ENCODE measurements at regions not wholly inside any gene's neighbourhood (a gene's known extent, or its start where the extent isn't known, plus 50 kb on each side); places are given as distances from the start of the nearest gene placed in this dataset.

DNA sequence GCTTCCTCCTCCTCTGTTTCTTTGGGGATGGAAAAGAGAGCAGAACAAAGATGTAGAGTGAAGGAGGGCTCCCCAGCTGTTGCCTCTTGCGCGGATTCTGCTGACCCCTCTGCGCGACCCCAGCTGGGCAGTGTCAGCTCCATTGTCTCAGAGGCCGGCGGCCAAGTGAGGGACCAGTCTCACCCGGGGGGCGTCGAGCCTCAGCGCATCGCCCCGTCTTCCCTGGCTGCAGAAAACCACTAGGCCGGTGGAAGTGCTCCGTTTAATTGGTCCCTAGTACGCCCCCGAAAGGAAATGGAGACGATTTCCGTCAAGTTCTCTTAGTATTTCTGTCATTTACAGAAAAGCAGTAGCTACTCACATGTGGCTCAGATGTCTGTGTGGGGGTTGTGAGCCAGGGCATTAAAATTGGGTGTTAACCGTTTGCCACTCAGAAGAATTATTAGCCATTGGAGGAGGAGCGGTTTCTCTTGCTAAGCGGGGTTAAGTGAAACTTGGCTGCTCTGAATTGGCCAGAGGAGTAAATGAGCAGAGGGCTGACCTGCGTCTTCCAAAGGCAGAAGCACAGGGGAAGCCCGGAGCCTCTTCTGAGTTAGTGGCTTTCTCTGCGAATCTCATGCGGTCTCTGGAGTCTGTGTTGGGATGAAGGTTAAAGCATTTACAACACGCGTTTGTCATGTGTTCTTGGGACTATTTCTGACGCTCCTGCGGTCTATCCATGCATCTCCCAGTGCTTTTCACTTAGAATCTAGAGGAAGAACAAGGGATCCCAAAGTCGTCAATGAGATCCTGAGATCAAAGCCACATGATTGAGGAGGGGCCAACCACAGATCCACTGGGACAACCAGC lies 132.8 kb upstream of the MYO16 start:
- ATAC-seq (no peak), DNase-seq (no peak)
- intact Hi-C loops (cut with micrococcal nuclease): no loop called here

DNA sequence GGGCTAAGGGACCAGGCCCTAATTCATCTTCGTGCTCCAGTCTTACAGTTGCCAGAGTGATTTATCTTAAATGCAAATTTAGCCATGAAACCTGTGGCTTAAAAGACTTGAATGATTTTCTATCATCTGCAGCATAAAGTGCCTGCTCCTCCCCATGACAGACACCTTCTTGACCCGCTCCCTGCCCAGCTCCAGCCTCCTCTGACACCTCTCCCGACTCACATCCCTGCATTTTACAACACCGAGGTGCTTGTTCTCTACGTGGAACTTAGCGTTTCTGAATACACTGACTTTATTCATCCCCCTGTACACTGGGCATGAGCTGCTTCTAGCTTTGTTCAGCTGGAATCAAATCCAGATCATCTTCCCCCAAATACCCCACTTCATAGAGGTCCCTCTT lies 128.7 kb upstream of the MYO16 start:
- ATAC-seq (no peak), DNase-seq (no peak)
- intact Hi-C loops (cut with micrococcal nuclease): no loop called here

DNA sequence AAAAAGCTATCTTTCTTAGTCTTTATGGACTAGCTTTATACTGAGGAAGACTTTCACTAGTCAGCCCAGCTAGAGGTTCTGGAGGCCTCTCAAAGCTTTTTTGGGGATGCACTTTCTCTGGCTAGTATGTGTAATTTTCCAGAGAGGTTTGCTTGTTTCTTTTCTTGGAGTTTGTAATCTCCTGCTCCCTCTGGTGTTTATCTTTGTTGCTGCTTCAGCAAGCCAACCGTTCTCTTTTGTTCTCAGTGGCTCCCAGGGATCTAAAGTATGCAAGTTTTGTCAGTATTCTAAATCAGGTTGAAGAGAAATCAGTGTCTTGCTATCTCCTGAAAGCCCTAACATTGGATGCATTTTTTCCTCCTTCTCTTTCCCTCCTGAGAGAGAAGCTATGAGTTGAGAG lies 121.1 kb upstream of the MYO16 start:
- intact Hi-C loops (cut with micrococcal nuclease): no loop called here
- ATAC-seq (no peak), DNase-seq (no peak)

DNA sequence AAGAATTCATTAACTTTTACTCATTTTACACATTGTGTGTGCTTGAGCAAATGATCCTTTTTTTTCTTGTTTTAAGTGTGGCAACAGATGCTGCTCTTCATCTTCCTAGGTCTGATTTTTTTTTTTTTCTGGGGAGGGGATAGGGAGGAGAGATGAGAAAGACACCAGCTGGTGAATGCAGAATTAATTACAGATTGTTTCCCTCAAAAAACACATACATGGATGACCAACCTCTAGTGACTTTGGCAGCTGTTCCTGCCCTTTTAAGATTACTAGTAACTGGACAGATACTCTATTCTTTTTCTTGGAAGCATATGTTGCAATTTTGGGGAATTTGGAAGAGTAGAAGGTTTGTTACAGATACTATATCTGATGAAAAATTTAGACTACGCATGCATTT lies 103.6 kb upstream of the MYO16 start:
- ATAC-seq (peak; percentile 40), DNase-seq (no peak)
- intact Hi-C loops (cut with micrococcal nuclease): no loop called here

DNA sequence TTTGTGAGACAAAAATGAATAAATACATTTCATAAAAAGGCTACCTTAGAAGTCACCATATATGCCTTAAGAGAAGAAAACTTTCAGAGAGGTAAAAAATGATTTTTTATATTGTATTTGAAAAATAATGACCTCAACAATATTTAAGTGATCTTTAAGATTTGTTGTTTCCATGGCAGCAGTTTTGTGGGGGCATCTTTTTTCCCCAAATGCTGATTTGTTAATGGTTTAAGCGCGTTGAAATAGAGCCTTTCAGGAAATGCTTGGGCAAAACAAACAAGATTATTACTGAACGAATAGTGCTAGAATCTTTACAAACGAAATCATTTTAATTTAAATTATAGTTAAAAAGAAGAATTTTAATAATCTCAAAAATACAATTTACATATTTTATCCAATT lies 103.1 kb upstream of the MYO16 start:
- intact Hi-C loops (cut with micrococcal nuclease): no loop called here
- DNase-seq (no peak), ATAC-seq (no peak)

DNA sequence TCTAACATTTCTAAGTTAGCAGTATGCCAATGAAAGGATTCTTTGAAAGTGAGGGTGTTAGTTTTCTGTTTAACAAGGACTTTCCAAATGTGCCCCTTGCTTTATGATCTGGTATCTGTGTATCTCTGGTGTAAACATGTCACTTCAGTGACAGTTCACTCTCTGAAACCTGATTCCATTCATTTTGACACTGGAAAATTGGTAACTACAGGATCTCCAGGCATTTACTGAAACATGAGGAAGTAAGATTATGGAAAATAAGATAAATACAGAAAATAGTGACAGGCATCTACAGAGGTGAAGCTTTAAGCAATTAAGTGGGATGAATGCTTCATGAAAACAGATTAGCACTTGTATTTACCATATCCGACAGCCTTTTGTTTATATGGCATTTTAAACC lies 101.6 kb upstream of the MYO16 start:
- ATAC-seq (no peak), DNase-seq (no peak)
- intact Hi-C loops (cut with micrococcal nuclease): no loop called here

DNA sequence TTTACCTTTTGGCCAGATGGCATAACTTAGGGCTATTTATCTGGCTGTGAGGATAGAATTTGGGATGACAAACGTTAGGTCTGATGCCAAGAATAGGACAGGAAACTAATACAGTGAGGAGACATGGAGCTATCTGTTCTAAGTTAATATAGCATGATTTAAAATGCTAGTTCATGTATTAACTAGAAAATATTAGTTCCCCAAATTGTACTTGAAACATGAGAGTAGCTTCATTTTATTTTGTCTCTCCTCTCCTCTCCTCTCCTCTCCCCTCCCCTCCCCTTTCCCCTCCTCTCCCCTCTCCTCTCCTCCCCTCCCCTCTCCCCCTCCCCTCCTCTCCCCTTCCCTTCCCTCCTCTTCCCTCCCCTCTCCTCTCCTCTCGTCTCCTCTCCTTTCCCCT lies 101.1 kb upstream of the MYO16 start:
- DNase-seq (no peak), ATAC-seq (no peak)
- intact Hi-C loops (cut with micrococcal nuclease): no loop called here

DNA sequence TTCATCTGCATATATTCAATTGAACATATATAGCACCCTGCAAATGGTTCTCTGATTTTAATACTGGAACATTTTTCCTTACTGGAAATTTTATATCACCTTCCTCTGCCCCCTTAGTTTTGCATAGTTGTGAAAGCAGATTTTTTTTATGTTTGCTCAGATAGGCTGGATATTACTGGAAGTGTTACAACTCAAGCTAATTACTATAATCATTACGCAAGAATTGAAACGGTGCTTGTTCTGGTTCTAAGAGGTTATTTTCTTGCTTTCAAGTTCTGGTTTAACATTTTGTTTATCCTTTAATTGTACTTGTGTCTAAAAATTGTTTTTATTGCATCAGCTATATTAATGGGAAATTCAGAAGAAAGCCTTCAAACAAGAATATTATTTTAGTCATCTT lies 95.6 kb upstream of the MYO16 start:
- no peak for ATAC-seq

DNA sequence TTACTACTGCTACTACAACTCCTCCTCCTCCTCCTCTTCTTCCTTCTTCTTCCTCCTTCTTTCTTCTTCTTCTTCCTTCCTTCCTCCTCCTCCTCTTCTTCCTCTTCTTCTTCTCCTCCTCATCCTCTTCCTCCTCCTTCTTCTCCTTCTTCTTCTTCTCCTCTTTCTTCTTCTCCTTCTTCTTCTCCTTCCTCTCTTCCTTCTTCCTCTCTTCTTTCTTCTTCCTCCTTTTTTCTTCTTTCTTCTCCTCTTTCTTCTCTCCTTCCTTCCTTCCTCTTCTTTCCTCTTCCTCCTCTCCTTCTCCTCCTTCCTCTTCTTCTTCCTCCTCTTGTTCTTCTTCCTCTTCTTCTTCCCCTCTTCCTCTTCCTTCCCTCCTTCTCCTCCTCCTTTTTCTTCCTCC lies 94.7 kb upstream of the MYO16 start:
- no peak for DNase-seq
- no peak for ATAC-seq
- intact Hi-C loops (cut with micrococcal nuclease): no loop called here

More for the DNA sequence above, 95.6 kb upstream of the MYO16 start:
- intact Hi-C loops (cut with micrococcal nuclease): no loop called here
- DNase-seq: no peak

DNA sequence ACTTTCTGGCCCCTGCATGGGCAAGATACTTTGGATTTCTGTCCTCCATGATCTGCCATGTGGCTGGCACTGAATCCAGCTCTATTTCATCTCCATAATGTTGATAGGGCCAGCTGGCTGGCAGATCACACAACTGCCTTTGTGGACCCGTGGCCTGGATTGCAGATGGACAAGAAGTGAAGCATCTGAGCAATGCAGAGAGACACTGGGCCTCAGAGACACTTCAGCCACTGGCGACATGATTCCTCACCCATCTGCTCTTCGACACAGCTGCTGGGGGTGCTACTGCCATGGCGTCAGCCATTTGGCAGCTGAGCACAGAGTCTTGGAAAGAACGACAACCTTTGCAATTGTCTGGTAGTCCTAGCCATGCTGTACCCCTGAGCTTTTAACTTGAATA lies 79.5 kb upstream of the MYO16 start:
- DNase-seq: no peak
- intact Hi-C loops (cut with micrococcal nuclease): no loop called here
- ATAC-seq: no peak

DNA sequence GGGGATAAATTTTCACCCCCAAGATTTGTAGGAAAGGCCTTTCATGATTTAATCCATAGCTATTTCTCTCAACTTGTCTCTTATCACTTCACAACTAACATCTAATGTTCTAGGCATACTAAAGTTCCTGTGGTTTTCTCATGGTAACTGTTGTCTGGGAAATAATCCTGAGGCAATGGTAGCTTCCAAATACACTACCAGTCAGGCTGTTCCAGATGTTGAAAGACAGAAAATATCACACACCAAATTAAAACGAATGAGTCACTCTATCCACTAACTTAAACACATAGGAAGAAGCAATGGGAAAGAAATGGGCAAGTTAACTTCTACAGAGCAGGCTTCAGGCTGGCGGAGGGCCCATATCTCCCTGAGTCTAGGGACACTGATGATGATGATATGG lies 77.7 kb upstream of the MYO16 start:
- DNase-seq (no peak), ATAC-seq (no peak)
- intact Hi-C loops (cut with micrococcal nuclease): no loop called here

DNA sequence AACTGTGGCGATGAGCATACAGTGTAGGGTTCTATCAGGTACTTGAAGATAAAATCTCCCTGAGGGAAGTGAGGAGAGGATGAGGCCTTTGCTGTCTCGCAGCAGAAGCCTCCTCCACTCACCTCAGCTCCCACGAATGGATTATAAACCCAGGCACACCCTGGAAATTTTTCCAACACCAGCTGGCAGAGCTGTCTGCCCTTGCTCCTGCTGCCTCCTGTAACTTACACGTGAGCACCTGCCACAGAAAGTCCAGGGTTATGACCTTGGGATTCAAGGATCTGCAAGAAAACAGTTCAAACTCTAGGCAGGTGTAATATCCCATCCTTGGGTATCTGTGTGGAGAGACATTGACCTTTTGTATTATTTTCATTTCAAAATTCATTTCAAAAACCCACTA lies 70.9 kb upstream of the MYO16 start:
- no peak for ATAC-seq
- DNase-seq: no peak
- intact Hi-C loops (cut with micrococcal nuclease): no loop called here

DNA sequence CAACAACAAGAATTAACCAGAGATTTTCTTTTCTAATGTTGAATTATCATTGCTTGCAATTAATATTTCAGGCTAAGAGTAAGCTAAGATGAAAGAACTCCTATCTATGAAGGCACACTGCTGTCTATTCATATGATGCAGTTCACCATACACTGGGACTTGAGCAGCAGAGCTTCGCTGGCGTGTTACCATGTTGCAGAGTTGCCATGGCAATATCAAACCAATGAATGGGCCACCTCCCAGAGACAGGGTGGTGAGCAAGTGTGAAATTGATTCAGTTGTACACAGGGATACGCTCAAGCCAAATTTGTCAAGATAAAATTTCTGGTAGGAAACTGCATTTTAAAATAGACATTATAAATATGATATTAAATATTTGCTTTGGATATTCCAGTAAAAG lies 69.3 kb upstream of the MYO16 start:
- no peak for ATAC-seq
- no peak for DNase-seq
- intact Hi-C loops (cut with micrococcal nuclease): no loop called here

DNA sequence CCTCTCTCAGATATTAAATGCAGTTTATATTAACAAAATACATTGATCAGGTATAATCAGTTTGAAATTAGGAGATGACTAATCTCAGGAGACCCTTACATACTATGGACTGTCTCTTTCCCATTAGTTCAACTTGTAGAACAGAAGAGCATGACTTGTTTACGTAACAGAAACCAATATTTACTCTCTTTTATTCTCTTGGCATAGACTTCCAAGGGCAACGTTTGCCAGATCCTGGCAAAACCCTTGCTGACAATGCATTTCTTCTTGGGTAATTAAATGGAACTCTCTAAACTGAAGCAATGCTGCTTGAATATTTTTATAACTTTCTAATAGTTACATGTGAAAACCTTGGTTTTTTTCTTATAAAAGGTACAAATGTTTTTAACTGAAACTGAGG lies 68.3 kb upstream of the MYO16 start:
- intact Hi-C loops (cut with micrococcal nuclease): no loop called here
- ATAC-seq: no peak

DNA sequence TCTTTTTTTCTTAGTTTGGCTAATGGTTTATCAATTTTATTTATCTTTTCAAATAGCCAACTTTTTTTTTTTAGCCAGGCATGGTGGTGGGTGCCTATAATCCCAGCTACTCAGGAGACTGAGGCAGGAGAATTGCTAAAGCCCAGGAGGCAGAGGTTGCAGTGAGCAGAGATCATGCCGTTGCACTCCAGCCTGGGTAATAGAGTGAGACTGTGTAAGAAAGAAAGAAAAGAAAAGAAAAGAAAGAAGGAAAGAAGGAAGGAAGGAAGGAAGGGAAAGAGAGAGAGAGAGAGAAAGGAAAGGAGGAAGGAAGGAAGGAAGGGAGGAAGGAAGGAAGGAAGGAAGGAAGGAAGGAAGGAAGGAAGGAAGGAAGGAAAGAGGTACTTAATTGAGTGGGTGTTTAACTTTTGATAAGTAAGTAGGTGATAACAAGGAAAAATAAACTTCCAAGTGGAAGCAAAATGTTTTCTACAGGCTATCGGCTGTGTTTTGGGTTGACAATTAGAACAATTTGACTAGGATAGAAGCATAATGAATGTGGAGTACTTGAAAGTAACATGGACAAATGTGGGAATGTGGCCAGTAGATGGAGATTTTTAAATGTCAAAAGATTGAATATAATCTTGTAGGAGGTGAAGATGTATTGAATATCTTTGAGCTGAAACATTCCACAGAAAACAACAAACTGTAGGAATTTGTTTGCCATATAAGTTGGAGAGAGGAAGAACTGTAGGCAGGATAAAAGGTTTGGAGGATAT lies 62.8 kb upstream of the MYO16 start:
- ATAC-seq (no peak), DNase-seq (no peak)
- intact Hi-C loops (cut with micrococcal nuclease): no loop called here

More for the DNA sequence above, 68.3 kb upstream of the MYO16 start:
- no peak for DNase-seq

DNA sequence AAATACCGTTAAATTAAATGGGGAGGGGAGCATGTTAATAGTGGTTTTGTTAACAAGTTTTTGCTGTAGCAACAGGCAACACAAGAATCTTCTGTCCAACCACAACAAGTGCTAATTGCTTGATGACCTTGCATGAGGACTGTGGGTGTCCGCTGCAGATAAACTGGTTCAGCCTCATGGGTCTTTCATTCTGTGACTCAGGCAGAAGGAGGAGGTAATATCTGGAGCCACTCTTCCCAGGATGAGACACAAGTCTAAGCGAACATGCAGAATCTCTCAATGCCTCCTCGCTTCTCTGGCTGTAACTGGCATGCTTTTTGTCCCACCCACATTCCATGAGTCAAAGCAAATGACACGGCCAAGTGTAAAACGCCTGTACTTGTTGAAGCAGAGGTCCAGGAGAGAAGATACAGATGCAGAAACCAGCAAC lies 56.6 kb upstream of the MYO16 start:
- DNase-seq (no peak), ATAC-seq (no peak)
- intact Hi-C loops (cut with micrococcal nuclease): no loop called here

DNA sequence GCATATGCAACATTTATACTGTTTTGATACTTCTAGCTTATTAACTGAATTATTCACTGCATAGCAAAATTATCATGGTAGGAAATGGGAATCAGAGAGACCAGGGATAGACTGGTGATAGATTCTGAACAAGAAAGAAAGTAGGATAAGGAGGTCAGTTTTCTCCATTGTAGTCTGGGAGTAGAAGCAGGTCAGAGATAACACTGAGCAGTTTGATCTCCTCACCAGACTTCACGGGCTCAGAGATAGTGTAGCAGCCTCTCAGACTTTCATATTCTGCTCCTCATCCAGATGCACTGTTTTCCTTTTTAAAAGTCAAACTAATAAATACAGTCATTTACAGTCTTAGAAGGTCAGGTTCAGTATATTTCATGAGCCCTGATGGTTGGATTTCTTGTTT lies 56.0 kb upstream of the MYO16 start:
- DNase-seq (no peak), ATAC-seq (no peak)
- intact Hi-C loops (cut with micrococcal nuclease): no loop called here

DNA sequence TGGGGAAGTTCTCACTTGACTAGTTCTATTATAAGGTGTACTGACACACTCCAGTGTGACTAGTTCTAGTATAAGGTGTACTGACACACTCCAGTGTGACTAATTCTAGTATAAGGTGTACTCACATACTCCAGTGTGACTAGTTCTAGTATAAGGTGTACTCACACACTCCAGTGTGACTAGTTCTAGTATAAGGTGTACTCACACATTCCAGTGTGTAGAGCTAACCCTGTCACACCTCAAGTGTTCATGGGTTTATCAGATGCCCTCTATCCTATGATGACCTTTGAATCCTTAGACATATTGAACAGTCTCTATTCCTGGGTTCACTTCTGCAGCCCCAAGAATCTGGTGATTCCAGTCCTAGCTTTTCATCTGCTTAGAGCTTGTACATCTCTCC lies 54.6 kb upstream of the MYO16 start:
- DNase-seq (no peak), ATAC-seq (no peak)
- intact Hi-C loops (cut with micrococcal nuclease): no loop called here

DNA sequence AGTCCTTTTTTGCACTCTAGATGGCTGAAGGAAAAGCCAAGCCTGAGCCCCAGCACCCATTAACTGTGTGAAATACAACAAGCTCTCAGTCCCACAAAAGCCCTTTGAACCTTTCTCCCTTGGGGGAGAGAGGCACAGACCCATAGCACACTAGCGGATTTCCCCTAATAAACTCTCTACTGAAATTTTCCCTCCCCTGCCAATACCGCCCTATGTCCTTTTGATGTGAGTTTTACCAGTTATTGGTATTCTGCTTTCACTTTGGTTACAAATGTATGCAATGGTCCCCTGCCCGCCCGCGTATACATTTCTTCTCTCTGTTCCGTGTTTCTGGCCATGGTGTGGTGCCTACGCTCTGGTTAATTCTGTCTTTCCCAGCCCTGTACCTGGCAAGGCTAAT lies 54.0 kb upstream of the MYO16 start:
- ATAC-seq (no peak), DNase-seq (no peak)
- intact Hi-C loops (cut with micrococcal nuclease): no loop called here
